ENCODE measurements at regions not wholly inside any gene's neighbourhood (a gene's known extent, or its start where the extent isn't known, plus 50 kb on each side); places are given as distances from the start of the nearest gene placed in this dataset.

DNA sequence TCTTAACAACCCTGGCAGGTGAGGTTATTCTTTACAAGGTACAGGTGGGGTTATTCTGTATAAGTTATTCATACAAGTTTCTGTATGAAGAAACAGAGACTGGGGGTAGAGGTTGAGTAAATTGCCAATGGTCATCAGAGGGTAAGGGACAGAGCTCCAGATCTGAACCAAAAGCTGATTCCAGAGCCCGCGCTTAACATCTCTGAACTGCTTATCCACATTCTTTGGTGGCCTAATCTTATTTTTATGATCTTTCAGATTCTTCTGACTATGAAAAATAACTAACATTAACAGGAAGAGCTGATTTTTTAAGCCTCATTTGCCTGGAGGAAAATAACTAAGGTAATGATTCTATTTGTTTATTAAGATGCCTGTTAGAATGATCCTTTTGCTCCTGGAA, 63.9 kb upstream of the BARHL2 start:
- no peak for DNase-seq (ENCODE audit: low read depth)

DNA sequence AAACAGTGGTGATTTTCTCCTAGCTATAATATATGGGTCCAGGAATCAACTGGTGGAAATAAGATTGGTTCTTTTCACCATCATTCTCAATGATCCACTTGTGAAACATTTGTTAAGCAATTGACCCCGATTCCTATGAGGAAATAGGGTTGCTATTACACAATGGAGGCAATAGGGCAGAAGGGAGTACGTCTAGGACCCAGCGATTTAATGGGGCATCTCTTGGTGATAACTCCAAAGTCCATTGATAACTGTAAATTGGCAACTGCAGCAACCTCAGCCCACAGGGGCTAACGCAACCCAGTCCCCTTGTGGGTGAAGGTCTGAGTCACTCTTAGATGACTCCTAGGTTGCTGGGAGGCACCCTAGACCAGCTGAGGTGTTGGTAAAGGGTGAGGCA, 62.5 kb upstream of the BARHL2 start:
- DNase-seq (ENCODE audit: low read depth) = no peak

DNA sequence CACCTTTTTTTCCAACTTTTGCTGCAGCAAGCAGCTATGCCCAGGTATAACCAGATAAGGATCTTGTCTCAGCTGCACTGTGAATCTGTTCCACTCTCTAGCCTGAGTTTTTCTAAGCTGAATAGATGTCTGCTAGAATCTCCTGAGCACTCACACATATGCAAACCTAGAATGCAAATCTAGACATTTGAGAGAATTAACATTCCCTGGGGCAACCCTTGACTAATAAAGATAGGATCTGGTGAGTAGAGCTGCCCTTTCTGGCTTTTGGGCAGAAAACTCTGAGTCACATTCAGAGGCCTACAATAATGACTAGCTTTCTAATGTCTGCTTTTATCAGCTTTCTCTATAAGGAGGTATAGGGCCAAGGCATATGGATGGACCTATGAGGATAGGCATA, 61.4 kb upstream of the BARHL2 start:
- DNase-seq (ENCODE audit: low read depth) = no peak

DNA sequence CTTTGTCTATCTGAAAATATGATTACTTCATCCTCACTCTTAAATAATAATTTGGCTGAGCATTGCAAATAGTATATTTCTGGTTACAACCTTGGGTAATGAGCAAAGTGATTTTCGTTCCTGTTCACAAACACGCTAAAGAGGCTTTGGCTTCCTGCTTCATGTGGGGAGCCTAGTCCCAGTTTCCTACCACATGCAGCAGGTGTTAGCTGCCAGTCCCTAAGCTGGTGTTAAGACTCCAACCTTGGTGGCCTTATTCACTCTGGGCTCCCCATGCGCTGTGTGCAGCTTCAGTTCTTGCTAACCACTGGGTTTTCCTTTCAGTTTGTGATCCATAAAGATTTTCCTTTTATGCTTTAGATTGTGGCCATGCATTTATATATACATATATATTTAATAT, 56.7 kb upstream of the BARHL2 start:
- no peak for DNase-seq (ENCODE audit: low read depth)

DNA sequence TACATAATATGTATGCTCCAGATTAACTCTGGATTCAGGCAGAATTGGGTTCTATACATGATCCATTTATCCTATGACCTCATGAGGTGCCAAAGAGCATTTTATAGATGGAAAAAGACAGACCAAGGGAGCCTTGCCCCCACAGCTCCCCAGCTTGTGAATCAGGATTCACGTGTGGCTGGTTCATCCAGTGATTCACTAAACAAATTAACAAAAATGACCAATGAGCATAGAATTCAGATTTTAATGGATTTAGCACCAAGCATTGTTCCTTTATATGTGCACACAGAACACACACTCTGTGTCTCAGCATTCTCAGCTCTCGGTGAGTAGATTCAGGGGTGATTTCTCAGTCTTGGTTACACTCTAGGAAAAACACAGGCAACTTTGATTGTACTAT, 51.7 kb upstream of the BARHL2 start:
- peak; percentile 38 for DNase-seq (ENCODE audit: low read depth)

DNA sequence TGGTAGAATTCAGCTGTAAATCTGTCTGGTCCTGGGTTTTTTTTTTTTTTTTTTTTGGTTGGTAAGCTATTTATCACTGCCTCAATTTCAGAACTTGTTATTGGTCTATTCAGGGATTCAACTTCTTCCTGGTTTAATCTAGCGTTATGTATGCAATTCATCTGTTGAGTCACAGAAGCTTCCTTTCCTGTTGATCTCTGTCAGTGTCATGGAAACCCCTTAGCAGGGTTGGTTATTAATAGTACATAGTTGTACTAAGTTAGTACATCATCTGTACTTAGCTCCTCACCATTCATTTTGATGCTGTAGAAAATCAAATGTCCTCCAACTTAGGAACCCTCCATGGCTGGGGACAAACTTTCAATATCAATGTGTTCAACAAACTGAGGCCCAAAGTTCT, 51.0 kb upstream of the BARHL2 start:
- DNase-seq (ENCODE audit: low read depth) = peak; percentile 27
